ENCODE measurements at regions not wholly inside any gene's neighbourhood (a gene's known extent, or its start where the extent isn't known, plus 50 kb on each side); places are given as distances from the start of the nearest gene placed in this dataset.

- DNase-seq = no peak
- no peak for TF ChIP-seq POLR2A (IDR thresholded peaks at IDR 0.05)
- no peak for TF ChIP-seq EP300 (IDR thresholded peaks at IDR 0.05)
- 60 to 72% methylated on average over 4 to 6 of the region's 6 CpGs for WGBS, 2 donors
- H3K4me1 ChIP-seq = no peaks in the 10 kb centered on the region
- H3K4me3 ChIP-seq = no peak overlapping the region
- ATAC-seq (ENCODE audit: low FRiP score in 2 of 2) = no peak
- peaks cover 0 to 5% (median 0%) of the 10 kb centered on the region in 4 donors for H3K9me3 ChIP-seq
- no peak overlapping the region for H3K27ac ChIP-seq
- H3K36me3 ChIP-seq = no peaks in the 10 kb centered on the region
- no peaks in the 10 kb centered on the region for H3K27me3 ChIP-seq
These were observed 368.1 kb upstream of the EEF2KMT start for GRCh38 chr16:5465714-5466113.

GRCh38 chr16:5463820-5464219, 366.2 kb upstream of the EEF2KMT start:
- Histone ChIP-seq H3K9me3 (peaks cover 0 to 2% (median 0%) of the 10 kb centered on the region in 4 donors), H3K36me3 (no peaks in the 10 kb centered on the region), H3K4me3 (no peak overlapping the region), H3K4me1 (no peaks in the 10 kb centered on the region), H3K27ac (no peak overlapping the region), H3K27me3 (no peaks in the 10 kb centered on the region)
- WGBS, 2 donors = 25 to 47% methylated on average over 2 of the region's 2 CpGs
- no peak for DNase-seq
- no peak for ATAC-seq (ENCODE audit: low FRiP score in 2 of 2)
- TF ChIP-seq POLR2A (IDR thresholded peaks at IDR 0.05) (no peak), CTCF (IDR thresholded peaks at IDR 0.05) (no peak), POLR2AphosphoS5 (IDR thresholded peaks at IDR 0.05) (no peak), EP300 (IDR thresholded peaks at IDR 0.05) (no peak)

- no peak for DNase-seq
- WGBS, 2 donors = 50 to 71% methylated on average over 1 to 2 of the region's 2 CpGs
- Histone ChIP-seq H3K27me3 (no peaks in the 10 kb centered on the region), H3K36me3 (no peaks in the 10 kb centered on the region), H3K4me1 (no peaks in the 10 kb centered on the region), H3K9me3 (no peaks in the 10 kb centered on the region), H3K4me3 (no peak overlapping the region), H3K27ac (no peak overlapping the region)
- ATAC-seq (ENCODE audit: low FRiP score in 2 of 2) = no peak
- no peak for TF ChIP-seq EP300 (IDR thresholded peaks at IDR 0.05)
- TF ChIP-seq CTCF (IDR thresholded peaks at IDR 0.05) = no peak
- no peak for TF ChIP-seq POLR2A (IDR thresholded peaks at IDR 0.05)
- no peak for TF ChIP-seq POLR2AphosphoS5 (IDR thresholded peaks at IDR 0.05)
These were observed 364.0 kb upstream of the EEF2KMT start for GRCh38 chr16:5461574-5461973.

- WGBS, 2 donors = 58 to 67% methylated on average over 8 of the region's 8 CpGs
- ATAC-seq (ENCODE audit: low FRiP score in 2 of 2) = no peak
- Histone ChIP-seq H3K9me3 (no peaks in the 10 kb centered on the region), H3K27ac (no peak overlapping the region), H3K36me3 (no peaks in the 10 kb centered on the region), H3K4me1 (no peaks in the 10 kb centered on the region), H3K4me3 (no peak overlapping the region), H3K27me3 (no peaks in the 10 kb centered on the region)
- TF ChIP-seq CTCF (IDR thresholded peaks at IDR 0.05) = no peak
- no peak for TF ChIP-seq POLR2AphosphoS5 (IDR thresholded peaks at IDR 0.05)
- no peak for TF ChIP-seq POLR2A (IDR thresholded peaks at IDR 0.05)
- TF ChIP-seq EP300 (IDR thresholded peaks at IDR 0.05) = no peak
- no peak for DNase-seq
These were observed 363.5 kb upstream of the EEF2KMT start for GRCh38 chr16:5461141-5461540.

- no peak for TF ChIP-seq EP300 (IDR thresholded peaks at IDR 0.05)
- TF ChIP-seq POLR2A (IDR thresholded peaks at IDR 0.05) = no peak
- TF ChIP-seq CTCF (IDR thresholded peaks at IDR 0.05) = no peak
- no peak for TF ChIP-seq POLR2AphosphoS5 (IDR thresholded peaks at IDR 0.05)
- WGBS, 2 donors = 57 to 62% methylated on average over 8 of the region's 8 CpGs
- no peaks in the 10 kb centered on the region for H3K36me3 ChIP-seq
- ATAC-seq (ENCODE audit: low FRiP score in 2 of 2) (no peak), DNase-seq (no peak)
- no peak overlapping the region for H3K4me3 ChIP-seq
- no peaks in the 10 kb centered on the region for H3K4me1 ChIP-seq
- H3K9me3 ChIP-seq = no peaks in the 10 kb centered on the region
- no peak overlapping the region for H3K27ac ChIP-seq
- no peaks in the 10 kb centered on the region for H3K27me3 ChIP-seq
These were observed 363.1 kb upstream of the EEF2KMT start for GRCh38 chr16:5460701-5461100.
